DOHH2 (cell line): ENCODE measurements at regions not wholly inside any gene's neighbourhood (a gene's known extent, or its start where the extent isn't known, plus 50 kb on each side); places are given as distances from the start of the nearest gene placed in this dataset.

Experiments used
- H3F3A ChIP-seq: fragments of 200-600 bp; sonication (generic), shearing (Covaris generic); 2 replicates; pipeline ENCODE4 v1.6.0; 2016; ENCODE audit warnings: antibody characterized with exemption, mild to moderate bottlenecking; ENCODE audit not compliant: control insufficient read depth, insufficient read depth
- H3K27ac ChIP-seq: fragments of 200-600 bp; sonication (generic); 2 replicates; pipeline ENCODE4 v1.5.1; 2014; ENCODE audit warnings: low read depth, mild to moderate bottlenecking, low read length, moderate library complexity
- H3K27me3 ChIP-seq: fragments of 200-600 bp; sonication (generic); 2 replicates; pipeline ENCODE4 v1.6.1; 2014; ENCODE audit warnings: mild to moderate bottlenecking, low read length, mixed read lengths; ENCODE audit not compliant: control insufficient read depth
- H3K36me3 ChIP-seq: fragments of 200-600 bp; sonication (generic); 2 replicates; pipeline ENCODE4 v1.6.1; 2014; ENCODE audit warnings: mild to moderate bottlenecking, low read length, moderate library complexity, mixed read lengths; ENCODE audit not compliant: control insufficient read depth
- H3K4me1 ChIP-seq: fragments of 200-600 bp; sonication (generic); 2 replicates; pipeline ENCODE4 v1.6.1; 2014; ENCODE audit warnings: mild to moderate bottlenecking, low read length, mixed read lengths; ENCODE audit not compliant: control insufficient read depth
- H3K4me2 ChIP-seq: fragments of 200-600 bp; sonication (generic); 2 replicates; pipeline ENCODE4 v1.6.0; 2014; ENCODE audit warnings: mild to moderate bottlenecking, low read length, moderate library complexity
- H3K4me3 ChIP-seq: fragments of 200-600 bp; sonication (generic); 2 replicates; pipeline ENCODE4 v1.5.1; 2014; ENCODE audit warnings: mild to moderate bottlenecking, low read length, mixed read lengths
- H3K79me2 ChIP-seq: fragments of 200-600 bp; sonication (generic); 2 replicates; pipeline ENCODE4 v1.6.1; 2014; ENCODE audit warnings: mild to moderate bottlenecking, low read length, mixed read lengths; ENCODE audit not compliant: control insufficient read depth
- H3K9me2 ChIP-seq: fragments of 200-600 bp; sonication (generic); replicated peaks from 2 replicates; pipeline ENCODE4 v1.6.1; 2014; ENCODE audit warnings: mild to moderate bottlenecking, low read length, mixed read lengths; ENCODE audit not compliant: control insufficient read depth
- H3K9me3 ChIP-seq: fragments of 200-600 bp; sonication (generic); 2 replicates; pipeline ENCODE4 v1.6.1; 2014; ENCODE audit warnings: antibody characterized with exemption, low read length, mixed read lengths; ENCODE audit not compliant: control insufficient read depth, insufficient read depth
- H4K20me1 ChIP-seq: fragments of 200-600 bp; sonication (generic); 2 replicates; pipeline ENCODE4 v1.6.0; 2014; ENCODE audit warnings: low read depth, mild to moderate bottlenecking, antibody characterized with exemption, low read length, moderate library complexity; ENCODE audit not compliant: control insufficient read depth, insufficient read depth
- CTCF ChIP-seq: fragments of 200-600 bp; sonication (generic); IDR thresholded peaks from one replicate; pipeline ENCODE4 v1.5.1; 2014; ENCODE audit warnings: antibody characterized with exemption, mild to moderate bottlenecking, low read depth, low read length; ENCODE audit not compliant: poor library complexity, severe bottlenecking
- EZH2phosphoT487 ChIP-seq: fragments of 200-600 bp; sonication (generic); IDR thresholded peaks from 2 replicates; pipeline ENCODE4 v1.6.1; 2017; ENCODE audit warnings: borderline replicate concordance, mild to moderate bottlenecking, antibody characterized with exemption, low read length, moderate library complexity, mixed read lengths

GRCh38 chr13:76813000-76813691 is 73.1 kb downstream of the KCTD12 start:
- no peak overlapping the region for H3K27ac ChIP-seq
- H3K4me3 ChIP-seq: no peak overlapping the region
- no peaks in the 10 kb centered on the region for H3F3A ChIP-seq
- no peaks in the 10 kb centered on the region; the same call in 1 of the 2 replicates for H3K27me3 ChIP-seq
- H3K9me3 ChIP-seq: no peaks in the 10 kb centered on the region
- no peaks in the 10 kb centered on the region for H4K20me1 ChIP-seq
- no peaks in the 10 kb centered on the region for H3K36me3 ChIP-seq
- no peak overlapping the region for H3K4me2 ChIP-seq
- H3K9me2 ChIP-seq: no peaks in the 10 kb centered on the region
- no peaks in the 10 kb centered on the region for H3K4me1 ChIP-seq
- TF ChIP-seq EZH2phosphoT487 (no peak), CTCF (no peak)
- H3K79me2 ChIP-seq: no peaks in the 10 kb centered on the region

DNA sequence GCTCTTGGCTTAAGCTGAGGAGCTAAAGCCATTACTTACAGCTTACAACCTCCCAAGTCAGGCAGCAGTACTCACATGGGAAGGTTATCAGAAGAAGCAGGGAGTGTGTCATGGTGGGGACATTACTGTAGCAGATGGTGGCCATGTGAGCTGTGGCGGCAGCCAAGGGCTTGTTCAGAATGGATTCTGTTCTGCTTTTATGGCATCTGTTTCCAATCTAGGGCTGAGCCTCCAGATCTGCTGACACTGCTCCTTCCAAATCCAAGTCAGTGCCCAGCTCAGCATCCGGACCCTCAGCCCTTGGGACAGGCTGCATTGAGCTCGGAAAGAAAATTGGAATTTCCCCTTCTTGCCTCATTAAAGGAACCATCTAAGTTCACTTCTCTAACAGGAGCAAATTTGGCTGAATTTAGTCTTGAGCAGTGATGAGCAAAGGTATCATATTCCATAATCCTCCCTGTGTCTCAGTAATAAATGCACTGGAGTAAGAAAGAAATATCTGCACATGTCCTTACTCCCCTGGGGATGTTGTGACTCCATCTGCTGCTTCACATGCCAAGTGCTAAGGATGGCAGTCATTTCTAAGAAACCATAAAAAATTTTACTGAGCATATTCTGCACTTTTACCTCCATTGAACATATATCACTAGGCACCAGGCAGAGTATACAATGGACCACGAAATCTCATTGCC is 73.9 kb downstream of the KCTD12 start:
- Histone ChIP-seq H3K27me3 (no peaks in the 10 kb centered on the region), H3K9me2 (no peaks in the 10 kb centered on the region)

GRCh38 chr13:76809389-76809788 is 76.8 kb downstream of the KCTD12 start:
- Histone ChIP-seq H3K4me3 (no peak overlapping the region), H3K79me2 (no peaks in the 10 kb centered on the region), H3K36me3 (no peaks in the 10 kb centered on the region), H3K4me1 (no peaks in the 10 kb centered on the region), H4K20me1 (no peaks in the 10 kb centered on the region), H3F3A (no peaks in the 10 kb centered on the region), H3K4me2 (no peak overlapping the region), H3K9me3 (no peaks in the 10 kb centered on the region), H3K9me2 (no peaks in the 10 kb centered on the region), H3K27me3 (no peaks in the 10 kb centered on the region), H3K27ac (no peak overlapping the region)
- no peak for TF ChIP-seq EZH2phosphoT487
- TF ChIP-seq CTCF: no peak

More for the DNA sequence above, 73.9 kb downstream of the KCTD12 start:
- Histone ChIP-seq H3K27ac (no peak overlapping the region), H3F3A (no peaks in the 10 kb centered on the region), H3K36me3 (no peaks in the 10 kb centered on the region), H3K4me3 (no peak overlapping the region), H3K4me1 (no peaks in the 10 kb centered on the region), H3K79me2 (no peaks in the 10 kb centered on the region), H3K9me3 (no peaks in the 10 kb centered on the region), H3K4me2 (no peak overlapping the region), H4K20me1 (no peaks in the 10 kb centered on the region)
- TF ChIP-seq EZH2phosphoT487: no peak

GRCh38 chr13:76808927-76809326 is 77.3 kb downstream of the KCTD12 start:
- Histone ChIP-seq H3K9me3 (no peaks in the 10 kb centered on the region), H3K9me2 (no peaks in the 10 kb centered on the region), H3K4me1 (no peaks in the 10 kb centered on the region), H3F3A (no peaks in the 10 kb centered on the region), H3K4me2 (no peak overlapping the region), H3K36me3 (no peaks in the 10 kb centered on the region), H3K27me3 (no peaks in the 10 kb centered on the region), H3K27ac (no peak overlapping the region), H3K4me3 (no peak overlapping the region), H3K79me2 (no peaks in the 10 kb centered on the region), H4K20me1 (no peaks in the 10 kb centered on the region)
- TF ChIP-seq CTCF (no peak), EZH2phosphoT487 (no peak)
